HG02885 (cell line): ENCODE measurements at regions not wholly inside any gene's neighbourhood (a gene's known extent, or its start where the extent isn't known, plus 50 kb on each side); places are given as distances from the start of the nearest gene placed in this dataset.
"Not testable (repeated sequence)": the region's sequence is repeated elsewhere in the genome, so short reads cannot be mapped to it uniquely, and the experiment has no call there.

Experiments used
- ATAC-seq: cut with Tn5 transposase; IDR thresholded peaks from one replicate; pipeline ENCODE4 v1.9.1; 2021; ENCODE audit warnings: mild to moderate bottlenecking; ENCODE audit not compliant: unreplicated experiment, poor library complexity

DNA sequence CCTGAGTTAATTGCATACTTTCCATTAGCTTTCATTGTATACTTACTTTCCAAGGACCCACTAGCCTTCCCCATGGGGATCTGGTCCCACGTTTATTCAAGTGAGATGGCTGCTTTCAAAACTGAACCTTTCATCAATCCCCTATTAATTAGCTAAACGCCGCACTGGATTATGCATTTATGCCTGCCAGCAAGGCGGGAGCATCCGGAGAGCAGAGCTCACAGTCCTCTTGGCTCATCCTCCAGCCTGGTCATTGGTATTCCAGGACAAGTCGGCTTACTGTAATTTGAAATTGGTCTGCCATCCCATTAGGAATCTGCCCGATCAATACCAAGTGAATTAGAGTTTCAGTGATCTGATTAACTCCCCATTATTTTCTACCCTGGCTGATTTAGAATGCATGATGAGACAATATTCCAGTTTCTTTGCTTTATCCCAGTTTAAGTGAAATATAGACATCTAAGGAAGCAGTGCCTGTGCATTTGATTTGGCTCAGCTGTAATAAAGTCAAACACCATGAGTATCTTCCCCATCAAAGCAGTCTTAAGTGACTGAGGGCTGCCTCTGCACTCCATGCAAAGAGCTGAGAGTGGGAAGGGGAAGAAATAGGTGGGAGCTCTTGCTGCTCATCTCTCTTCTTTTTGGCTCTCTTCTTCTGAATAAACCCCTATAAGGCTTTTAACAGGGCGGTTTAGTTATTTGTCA lies 411.4 kb downstream of the GPAT3 start:
- no peak for ATAC-seq

DNA sequence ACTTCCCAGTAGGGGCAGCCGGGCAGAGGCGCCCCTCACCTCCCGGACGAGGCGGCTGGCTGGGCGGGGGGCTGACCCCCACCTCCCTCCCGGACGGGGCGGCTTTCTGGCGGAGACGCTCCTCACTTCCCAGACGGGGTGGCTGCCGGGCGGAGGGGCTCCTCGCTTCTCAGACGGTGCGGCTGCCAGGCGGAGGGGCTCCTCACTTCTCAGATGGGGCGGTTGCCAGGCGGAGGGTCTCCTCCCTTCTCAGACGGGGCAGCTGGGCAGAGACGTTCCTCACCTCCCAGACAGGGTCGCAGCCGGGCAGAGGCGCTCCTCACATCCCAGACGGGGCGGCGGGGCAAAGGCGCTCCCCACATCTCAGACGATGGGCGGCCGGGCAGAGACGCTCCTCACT lies 407.8 kb downstream of the GPAT3 start:
- not testable (repeated sequence) for ATAC-seq

DNA sequence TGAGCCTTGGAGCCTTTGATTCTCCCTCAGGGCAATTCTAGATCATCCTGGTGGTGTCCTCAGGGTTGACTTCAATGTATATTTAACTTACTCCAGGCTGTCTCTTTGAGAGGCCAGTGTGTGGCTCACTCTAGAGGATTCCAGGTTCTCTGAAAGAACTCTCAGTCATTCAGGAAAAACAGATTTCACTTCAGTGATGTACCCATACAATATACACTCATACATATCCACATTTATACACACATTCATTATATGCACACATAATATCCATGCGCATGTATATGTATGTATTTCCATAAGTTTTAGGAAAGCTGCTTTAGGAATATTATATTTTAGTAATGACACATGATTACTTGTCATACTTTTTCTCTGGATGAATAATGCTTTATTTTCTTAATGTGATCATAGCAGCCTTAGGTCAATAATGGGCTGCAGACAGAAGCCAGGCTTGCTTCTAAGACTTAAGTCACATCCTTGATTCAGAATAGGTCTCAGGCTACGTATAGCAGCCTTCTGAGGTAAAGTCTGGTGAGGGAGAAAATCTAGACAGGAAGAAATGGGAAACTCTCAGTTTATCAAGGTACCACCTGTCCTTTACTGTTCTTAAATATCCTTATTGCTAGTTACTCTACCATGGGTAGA lies 397.0 kb downstream of the GPAT3 start:
- ATAC-seq: no peak

DNA sequence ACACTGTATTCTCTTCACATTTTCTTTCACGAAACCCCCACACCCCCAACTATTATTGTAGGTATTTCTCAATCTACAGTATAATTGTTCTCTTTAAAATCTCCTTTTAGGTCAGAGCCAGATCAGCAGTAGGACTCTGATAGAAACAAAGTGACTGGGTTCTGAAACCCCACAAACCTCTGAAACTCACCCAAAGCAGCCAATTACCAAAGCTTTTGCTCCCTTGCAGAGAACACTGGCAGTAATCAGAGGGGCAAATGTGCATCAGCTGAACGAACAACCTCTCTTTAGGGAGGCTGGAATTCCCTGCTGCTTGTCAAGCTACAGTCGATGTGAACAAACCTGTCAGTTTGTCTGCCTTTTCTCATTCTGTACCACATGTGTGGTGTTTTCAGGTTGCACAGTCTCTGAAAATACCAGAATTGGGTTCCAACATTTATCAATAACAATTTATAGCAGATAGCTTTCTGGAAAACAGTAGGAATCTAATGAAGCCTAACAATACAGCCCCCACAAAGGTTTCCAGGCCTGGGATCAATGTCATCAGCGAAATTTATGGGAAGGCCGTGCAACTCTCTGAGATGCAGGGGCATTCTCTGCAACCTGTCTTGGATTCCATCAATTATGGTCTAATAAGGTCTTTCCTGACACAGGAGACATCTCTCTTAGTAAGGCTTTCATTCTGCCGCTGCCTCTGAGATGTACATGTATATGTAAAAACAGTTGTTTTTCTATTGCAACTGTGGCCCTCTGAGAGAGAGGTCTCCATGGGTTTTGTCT lies 395.9 kb downstream of the GPAT3 start:
- ATAC-seq: peak; percentile 55

- ATAC-seq: no peak
Observed at GRCh38 chr4:83929550-83929949, 393.6 kb downstream of the GPAT3 start.

DNA sequence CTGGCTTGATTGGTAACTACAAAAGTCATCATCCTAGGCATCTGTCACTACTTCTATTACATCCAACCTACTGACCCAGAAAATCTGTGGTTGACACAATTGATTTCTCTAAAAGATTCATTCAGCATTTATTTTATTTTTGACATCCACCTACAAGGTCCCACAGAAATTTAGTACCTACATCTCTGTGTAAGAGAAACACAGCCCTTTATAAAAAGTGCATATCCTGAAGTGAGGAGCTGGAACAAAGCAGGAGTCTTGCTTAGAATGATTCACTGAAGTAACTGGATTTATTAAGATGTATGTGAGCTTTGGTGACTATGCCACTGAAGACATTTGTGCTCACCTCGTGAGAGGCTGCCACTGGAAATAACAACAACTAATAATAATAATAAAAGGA lies 391.0 kb downstream of the GPAT3 start:
- no peak for ATAC-seq

GRCh38 chr4:83923341-83923740 lies 387.4 kb downstream of the GPAT3 start:
- no peak for ATAC-seq

DNA sequence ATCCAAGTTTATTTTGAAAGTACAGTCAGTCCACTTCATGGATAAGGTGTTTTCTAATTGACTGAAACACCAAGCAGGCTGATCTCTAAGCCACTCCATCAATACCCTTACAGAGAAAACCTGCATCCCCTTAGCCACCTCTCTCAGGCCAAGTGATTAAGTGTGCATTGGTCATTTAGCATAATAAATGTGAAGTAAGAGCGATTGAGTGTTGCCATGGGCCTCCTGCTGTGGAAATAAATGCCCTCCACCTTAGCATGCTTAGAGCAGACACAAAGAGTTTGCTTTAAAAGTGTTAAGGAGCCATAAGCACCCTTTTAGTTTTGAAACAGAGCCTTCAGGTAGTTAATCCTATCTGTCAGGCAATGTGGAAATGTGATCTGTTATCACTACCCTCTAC lies 386.5 kb downstream of the GPAT3 start:
- ATAC-seq: no peak

- no peak for ATAC-seq
Observed at GRCh38 chr4:83921124-83921523, 385.2 kb downstream of the GPAT3 start.

- no peak for ATAC-seq
Observed at GRCh38 chr4:83920375-83920774, 384.5 kb downstream of the GPAT3 start.

GRCh38 chr4:83917572-83917971 lies 381.7 kb downstream of the GPAT3 start:
- no peak for ATAC-seq

- ATAC-seq: no peak
Observed at GRCh38 chr4:83910693-83911092, 374.8 kb downstream of the GPAT3 start.

DNA sequence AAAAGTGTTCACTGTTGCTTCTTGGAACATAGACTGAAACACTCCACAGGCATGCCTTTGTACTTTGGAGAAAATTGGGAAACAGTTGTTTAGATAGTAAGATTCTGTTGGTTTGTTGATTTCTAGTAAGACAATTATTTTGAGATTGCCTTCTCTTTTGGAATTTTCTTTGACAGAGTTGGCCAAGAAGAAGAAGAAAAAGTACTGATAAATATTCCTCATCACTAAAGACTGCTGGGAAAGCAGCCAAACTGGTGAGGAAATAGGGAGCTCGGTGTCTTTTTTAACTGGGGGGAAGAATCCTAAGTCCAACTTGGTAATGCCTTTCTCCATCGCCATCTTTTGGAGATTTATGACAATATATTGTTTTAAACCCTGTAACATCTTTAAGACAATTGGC lies 370.7 kb downstream of the GPAT3 start:
- no peak for ATAC-seq

DNA sequence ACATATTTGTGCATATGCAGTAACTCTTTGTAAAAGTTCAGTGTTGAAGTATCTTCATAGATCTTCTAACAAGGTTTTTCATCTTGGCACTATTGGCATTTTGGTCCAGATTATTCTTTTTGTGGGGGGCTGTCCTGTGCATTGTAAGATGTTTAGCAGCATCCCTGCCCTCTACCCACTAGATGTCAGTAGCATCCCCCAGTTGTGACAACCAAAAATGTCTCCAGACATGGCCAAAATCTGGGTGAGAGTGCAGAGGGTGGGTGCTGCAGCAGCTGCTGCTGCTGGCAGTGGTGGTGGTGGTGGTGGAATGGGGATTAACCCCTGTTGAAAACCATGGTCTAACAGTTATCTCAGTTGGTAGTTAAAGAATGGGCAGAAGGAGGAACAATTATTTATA lies 370.0 kb downstream of the GPAT3 start:
- no peak for ATAC-seq

DNA sequence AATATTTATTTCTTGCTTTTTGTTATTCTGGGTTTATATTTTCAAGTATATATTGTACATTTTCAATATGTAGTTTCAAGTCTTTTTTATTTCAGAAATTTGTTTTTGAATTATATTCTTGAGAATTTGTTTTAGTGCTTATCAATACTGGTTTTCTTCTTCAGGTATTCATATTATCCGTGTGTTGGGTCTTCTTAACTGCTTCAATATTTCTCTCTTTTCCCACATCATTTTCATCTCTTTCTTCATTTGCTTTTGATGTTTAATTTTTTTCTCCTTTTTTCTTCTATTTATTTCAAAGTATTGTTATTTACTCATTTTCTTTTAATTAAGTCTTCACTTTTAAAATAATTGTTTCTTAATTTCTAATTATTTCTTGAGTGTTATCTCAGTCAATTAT lies 367.8 kb downstream of the GPAT3 start:
- not testable (repeated sequence) for ATAC-seq

DNA sequence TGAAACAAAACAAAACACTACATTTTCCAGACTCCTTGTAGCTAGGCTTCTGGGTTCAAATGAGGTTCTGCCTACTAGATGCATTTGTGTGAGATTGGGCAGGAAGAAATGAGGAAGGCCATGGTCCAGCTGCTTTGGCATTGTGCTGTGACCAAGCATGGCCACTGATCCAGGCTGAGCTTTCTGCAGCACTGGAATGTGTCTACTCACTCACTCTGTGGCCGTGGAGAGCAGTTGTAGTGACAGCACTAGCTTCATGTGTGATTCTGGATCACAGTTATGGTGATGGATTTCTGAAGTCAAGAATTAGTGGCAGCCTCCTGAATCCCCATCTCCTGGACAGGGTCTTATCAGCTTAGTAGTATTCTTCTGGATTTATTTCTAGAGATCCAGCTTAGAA lies 358.9 kb downstream of the GPAT3 start:
- ATAC-seq: no peak

DNA sequence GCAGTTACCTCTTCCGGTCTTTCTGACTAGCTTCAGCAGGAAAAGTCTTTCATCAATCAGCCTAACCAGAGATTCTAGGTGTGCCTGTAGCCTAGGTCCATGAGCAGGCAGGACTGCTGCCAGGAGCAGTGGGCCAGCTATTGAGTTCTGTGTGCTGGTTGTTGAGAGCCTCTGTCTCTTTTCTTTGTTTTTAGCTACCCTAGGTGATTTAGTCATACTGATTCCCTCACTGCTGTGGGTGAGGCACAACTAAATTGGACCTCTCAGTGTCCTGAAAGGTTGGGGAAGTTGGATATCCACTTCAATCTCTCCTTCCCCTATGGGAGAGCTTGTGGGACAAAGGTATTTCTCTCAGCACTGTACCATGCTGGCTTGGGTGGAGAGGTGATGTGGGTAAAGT lies 354.9 kb downstream of the GPAT3 start:
- no peak for ATAC-seq

DNA sequence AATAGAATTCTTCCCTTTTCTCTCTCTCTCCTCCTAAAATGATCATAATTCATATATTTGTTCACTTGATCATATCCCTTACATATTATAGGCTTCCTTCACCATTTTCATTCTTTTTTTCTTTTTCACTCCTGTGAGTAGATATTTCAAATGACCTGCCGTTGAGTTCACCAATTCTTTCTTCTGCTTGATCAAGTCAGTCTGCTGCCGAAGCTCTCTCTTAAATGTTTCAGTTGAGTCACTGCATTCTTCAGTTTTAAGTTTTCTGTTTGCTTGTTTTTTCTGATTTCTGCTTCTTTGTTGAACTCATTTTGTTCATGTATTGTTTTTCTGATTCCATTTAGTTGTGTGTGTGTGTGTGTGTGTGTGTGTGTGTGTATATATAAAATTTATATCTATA lies 354.3 kb downstream of the GPAT3 start:
- ATAC-seq: no peak

GRCh38 chr4:83889802-83890201 lies 353.9 kb downstream of the GPAT3 start:
- no peak for ATAC-seq

- ATAC-seq: no peak
Observed at GRCh38 chr4:83885256-83886182, 349.6 kb downstream of the GPAT3 start.
